ENCODE measurements at regions not wholly inside any gene's neighbourhood (a gene's known extent, or its start where the extent isn't known, plus 50 kb on each side); places are given as distances from the start of the nearest gene placed in this dataset.

DNA sequence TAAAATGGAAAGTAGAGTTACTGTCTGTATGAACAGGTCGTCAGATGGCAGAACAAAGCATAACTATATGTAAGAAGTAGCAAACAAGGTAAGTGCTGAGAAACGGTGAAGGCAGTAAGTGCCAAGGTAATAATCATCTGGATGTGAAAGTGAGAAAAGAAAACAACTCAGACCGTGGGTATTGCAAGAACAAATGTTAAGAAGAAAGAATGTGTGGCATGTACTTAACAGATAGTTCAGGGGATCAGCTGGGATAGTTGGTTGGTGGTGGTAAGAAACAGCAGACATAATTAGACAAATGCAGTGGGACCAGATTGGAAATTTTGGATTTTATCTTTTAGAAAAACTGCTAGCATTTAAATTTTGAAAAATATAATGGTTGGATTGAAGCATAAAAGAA, 375.8 kb upstream of the NXPH2 start:
- TF ChIP-seq, protein P1, sequence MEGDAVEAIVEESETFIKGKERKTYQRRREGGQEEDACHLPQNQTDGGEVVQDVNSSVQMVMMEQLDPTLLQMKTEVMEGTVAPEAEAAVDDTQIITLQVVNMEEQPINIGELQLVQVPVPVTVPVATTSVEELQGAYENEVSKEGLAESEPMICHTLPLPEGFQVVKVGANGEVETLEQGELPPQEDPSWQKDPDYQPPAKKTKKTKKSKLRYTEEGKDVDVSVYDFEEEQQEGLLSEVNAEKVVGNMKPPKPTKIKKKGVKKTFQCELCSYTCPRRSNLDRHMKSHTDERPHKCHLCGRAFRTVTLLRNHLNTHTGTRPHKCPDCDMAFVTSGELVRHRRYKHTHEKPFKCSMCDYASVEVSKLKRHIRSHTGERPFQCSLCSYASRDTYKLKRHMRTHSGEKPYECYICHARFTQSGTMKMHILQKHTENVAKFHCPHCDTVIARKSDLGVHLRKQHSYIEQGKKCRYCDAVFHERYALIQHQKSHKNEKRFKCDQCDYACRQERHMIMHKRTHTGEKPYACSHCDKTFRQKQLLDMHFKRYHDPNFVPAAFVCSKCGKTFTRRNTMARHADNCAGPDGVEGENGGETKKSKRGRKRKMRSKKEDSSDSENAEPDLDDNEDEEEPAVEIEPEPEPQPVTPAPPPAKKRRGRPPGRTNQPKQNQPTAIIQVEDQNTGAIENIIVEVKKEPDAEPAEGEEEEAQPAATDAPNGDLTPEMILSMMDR (IDR thresholded peaks at IDR 0.05), result no peak

DNA sequence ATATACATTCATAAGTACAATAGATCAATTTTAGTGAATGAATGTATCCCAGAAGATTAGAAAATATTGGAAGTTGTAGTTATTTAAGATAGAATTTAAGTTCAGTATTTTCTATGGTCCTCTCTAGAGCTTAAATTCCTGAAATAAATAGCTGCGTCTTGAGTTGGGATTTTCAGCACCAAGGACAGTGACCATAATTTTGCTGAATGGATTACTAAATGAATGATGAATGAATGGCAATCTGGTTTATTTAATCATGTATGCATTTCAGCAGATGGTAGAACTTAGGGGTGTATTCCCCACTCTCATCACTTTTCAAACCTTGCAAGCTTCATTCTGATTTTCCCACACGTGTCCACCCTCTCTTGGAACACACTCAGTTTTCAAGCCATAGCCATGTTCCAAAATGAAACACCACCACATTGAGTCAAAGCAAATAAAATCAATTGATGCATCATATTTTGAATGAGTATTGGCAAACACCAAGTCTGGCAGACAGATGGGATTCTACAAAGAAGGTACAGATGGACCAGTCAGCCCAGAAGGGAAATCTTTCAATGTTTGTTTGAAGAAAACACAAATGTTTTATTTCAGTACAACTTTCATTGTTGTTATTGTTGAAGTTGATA, 362.2 kb upstream of the NXPH2 start:
- TF ChIP-seq, protein P1 (IDR thresholded peaks at IDR 0.05), result no peak

DNA sequence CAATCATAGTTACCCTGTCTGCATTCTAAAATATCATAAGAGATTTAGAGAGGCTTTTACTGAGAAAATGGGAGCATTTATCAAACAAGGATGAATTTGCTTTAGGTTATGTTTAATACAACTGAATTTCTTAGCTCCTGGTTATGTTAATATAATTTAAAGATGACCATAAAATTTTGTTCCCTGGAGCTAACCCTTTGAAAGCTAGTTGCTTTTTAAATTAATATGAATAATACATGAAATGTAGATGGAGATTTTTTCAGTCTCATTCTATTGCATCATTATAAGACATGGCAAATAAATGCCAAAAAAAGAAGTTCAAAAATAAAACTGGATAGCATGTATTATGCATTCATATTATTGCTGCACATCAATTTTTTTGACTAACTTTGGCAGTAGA, 344.1 kb upstream of the NXPH2 start:
- TF ChIP-seq, protein P1 (IDR thresholded peaks at IDR 0.05), result no peak

DNA sequence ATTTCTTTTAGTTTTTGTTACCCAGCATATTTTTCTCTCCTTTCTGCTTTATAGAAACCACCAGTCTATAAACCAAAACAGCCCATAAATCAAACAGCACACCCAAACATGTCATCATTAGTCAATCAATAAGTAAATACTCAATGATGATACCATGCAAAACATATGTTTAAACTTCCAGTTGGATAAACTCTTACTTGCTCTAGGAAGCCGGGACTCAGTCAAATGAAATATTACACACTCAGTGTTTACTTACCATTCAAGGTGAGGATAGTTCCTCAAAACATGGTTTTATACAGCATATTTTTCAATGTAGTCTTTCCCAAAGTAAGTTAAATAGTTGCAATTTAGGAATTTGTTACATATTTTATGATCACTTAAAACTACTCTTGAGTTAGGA, 343.6 kb upstream of the NXPH2 start:
- TF ChIP-seq, protein P1 (IDR thresholded peaks at IDR 0.05), result no peak

DNA sequence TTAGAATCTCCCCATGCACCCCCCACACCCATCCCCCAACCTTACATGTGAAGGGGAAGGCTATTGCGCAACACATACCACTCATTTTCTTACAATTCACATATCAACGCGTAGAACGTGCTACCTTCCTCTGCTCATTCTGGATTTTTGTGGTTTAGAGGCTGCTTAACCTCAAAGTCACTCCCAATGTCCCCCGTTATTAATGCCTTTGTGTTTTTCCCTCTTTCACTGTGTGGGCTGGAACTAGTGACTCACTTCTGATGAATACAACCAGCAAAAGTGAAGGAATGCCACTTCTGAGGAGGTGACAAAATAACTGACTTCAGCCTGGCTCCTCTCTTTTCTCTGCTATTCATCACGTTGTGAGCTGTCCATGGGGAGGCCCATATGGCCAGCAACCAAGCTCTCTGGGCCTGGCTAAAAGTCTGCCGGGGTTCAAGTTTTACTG, 342.5 kb upstream of the NXPH2 start:
- TF ChIP-seq, protein P1 (IDR thresholded peaks at IDR 0.05), result no peak

DNA sequence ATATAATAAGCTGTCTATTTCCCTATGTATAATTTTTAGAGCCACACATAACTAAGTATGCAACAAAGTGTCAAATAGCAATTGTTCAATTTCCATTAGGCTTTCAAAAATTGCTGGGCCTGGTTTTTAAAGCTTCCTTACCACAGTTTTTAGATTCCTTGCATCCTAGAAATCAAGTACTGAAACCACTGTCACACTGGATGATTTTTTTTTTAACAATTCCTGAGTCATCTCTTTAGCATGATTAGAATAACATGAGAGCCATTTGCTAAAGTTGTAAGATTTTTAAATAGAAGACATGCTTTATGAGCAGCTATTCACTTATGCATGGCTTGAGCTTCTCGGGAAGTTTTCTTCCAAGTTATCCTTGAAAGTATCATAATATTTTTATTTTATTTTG, 319.5 kb upstream of the NXPH2 start:
- TF ChIP-seq, protein P1 (IDR thresholded peaks at IDR 0.05), result no peak

DNA sequence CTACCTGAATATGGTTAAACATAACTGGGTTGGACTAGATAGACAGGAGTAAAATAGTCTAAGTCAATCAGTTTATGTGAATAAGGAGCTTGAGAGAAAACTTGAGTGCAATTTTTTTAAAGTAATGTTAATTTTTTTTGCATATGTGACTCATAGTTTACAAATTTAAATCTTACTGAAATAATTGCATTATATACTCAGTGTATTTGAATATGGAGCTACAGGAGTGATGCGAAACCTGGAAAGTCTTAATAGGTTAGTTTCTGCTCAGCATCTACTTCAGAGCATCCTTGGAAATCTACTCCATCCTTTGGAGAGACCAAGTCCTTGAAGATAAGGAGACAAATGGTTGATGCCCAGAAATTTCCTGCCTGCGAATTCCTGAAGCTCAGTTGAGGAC, 318.8 kb upstream of the NXPH2 start:
- TF ChIP-seq, protein P1 (IDR thresholded peaks at IDR 0.05), result no peak

DNA sequence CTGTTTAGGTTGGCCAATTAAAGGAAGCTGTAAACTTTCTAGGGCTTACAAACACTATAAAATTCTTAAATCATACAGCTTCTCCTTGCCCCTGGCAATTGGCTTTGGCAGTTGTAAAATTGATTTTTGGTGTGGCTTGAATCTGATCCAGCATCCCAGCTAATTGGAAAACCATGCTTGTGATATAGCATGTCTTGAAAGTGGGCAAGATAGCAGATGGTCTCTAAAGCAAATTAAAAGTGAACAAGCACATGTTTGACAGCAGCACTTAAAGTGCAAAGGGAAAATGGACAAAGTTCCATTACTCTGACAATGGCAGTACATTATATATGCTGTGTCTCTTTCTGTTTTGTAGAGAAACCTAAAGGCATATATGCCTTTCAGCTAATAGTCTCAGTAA, 302.9 kb upstream of the NXPH2 start:
- TF ChIP-seq, protein P1 (IDR thresholded peaks at IDR 0.05), result no peak
